Activated B cell treated with CpG ODN at 0.5 μM for 24 hours (primary cell): ENCODE measurements at regions not wholly inside any gene's neighbourhood (a gene's known extent, or its start where the extent isn't known, plus 50 kb on each side); places are given as distances from the start of the nearest gene placed in this dataset.

Experiments
- ATAC-seq: fragments of 200-7000 bp; cut with Tn5 transposase; one replicate; pipeline ENCODE4 v1.10.0; 2021; ENCODE audit warnings: low read depth, mild to moderate bottlenecking, moderate library complexity
- CTCF ChIA-PET: fragments of 350-600 bp; sonication (Branson Sonifier 250); formaldehyde crosslinking; loops from one replicate; lab custom pipeline; 2021; ENCODE audit warnings: antibody characterized with exemption; lab: Charles Lee
- POLR2A ChIA-PET: fragments of 350-600 bp; sonication (Branson Sonifier 250); formaldehyde crosslinking; loops from one replicate; lab custom pipeline; 2021; ENCODE audit warnings: antibody characterized with exemption; lab: Charles Lee
- DNase-seq: peaks from one replicate; pipeline ENCODE4 v3.0.0; 2022
- H3K27ac Mint-ChIP-seq: one replicate; pipeline ENCODE4 v1.8.0; 2020; ENCODE audit warnings: mixed read lengths
- H3K27me3 Mint-ChIP-seq: one replicate; pipeline ENCODE4 v1.8.0; 2021; ENCODE audit warnings: mixed read lengths
- H3K36me3 Mint-ChIP-seq: one replicate; pipeline ENCODE4 v1.8.0; 2021; ENCODE audit warnings: low read depth, mixed read lengths
- H3K4me1 Mint-ChIP-seq: one replicate; pipeline ENCODE4 v1.8.0; 2021; ENCODE audit warnings: mixed read lengths
- H3K4me3 Mint-ChIP-seq: one replicate; pipeline ENCODE4 v1.8.0; 2020; ENCODE audit warnings: mild to moderate bottlenecking, mixed read lengths
- H3K9me3 Mint-ChIP-seq: one replicate; pipeline ENCODE4 v1.8.0; 2020; ENCODE audit warnings: mixed read lengths
- intact Hi-C: fragments of 100-400 bp; cut with micrococcal nuclease; formaldehyde crosslinking; loops from one replicate; pipeline ENCODE4 v1.15.1; 2024
- TF ChIP-seq, protein P1 (sequence below): fragments of 200-600 bp; IDR thresholded peaks from one replicate; pipeline ENCODE4 v1.8.0; 2022; ENCODE audit warnings: antibody characterized with exemption, mild to moderate bottlenecking

DNA sequence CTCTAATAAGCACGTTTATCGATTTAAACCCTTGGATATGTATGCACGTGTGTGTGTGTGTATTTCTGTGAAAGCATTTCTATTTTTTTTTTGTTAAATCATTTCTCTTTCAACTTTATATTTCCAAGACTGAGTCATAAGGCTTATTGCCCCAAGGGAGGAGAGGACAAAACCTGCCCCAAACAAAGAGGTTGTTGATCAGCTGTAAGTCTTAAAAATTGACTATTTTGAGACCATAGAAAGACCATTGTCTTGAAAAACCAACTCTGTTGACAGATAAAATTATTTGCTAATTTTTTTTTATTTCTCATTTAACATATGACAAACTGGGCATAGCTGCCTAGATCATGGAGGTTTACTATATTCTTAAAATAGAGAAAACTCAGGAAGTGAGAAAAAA is 222.4 kb downstream of the FMR1NB start:
- Mint-ChIP-seq H3K36me3 (no peaks in the 10 kb centered on the region), H3K27ac (no peak overlapping the region)
- DNase-seq = no peak

DNA sequence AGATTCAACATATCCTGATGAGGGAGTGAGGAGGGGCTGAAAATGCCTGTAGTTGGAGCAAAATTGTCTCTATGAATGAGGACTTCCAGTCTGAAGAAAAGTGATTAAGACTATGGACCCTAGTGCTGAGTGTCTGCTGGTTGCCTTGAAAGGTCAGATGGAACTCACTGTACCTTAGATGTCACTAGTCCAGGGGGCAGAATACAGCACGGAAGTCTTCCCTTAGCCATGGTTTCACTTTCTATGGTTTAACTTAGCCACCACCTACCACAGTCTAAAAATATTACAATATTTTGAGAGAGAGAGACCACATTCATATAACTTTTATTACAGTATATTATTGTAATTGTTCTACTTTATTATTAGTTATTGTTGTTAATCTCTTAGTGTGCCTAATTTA is 223.1 kb downstream of the FMR1NB start:
- no peak overlapping the region for H3K4me3 Mint-ChIP-seq

More for the DNA sequence above, 222.4 kb downstream of the FMR1NB start:
- CTCF ChIA-PET = no interaction called here
- ATAC-seq = no peak
- Mint-ChIP-seq H3K9me3 (no peaks in the 10 kb centered on the region), H3K4me3 (no peak overlapping the region), H3K4me1 (peaks cover 12% of the 10 kb centered on the region), H3K27me3 (no peaks in the 10 kb centered on the region)
- POLR2A ChIA-PET = no interaction called here
- TF ChIP-seq, protein P1, sequence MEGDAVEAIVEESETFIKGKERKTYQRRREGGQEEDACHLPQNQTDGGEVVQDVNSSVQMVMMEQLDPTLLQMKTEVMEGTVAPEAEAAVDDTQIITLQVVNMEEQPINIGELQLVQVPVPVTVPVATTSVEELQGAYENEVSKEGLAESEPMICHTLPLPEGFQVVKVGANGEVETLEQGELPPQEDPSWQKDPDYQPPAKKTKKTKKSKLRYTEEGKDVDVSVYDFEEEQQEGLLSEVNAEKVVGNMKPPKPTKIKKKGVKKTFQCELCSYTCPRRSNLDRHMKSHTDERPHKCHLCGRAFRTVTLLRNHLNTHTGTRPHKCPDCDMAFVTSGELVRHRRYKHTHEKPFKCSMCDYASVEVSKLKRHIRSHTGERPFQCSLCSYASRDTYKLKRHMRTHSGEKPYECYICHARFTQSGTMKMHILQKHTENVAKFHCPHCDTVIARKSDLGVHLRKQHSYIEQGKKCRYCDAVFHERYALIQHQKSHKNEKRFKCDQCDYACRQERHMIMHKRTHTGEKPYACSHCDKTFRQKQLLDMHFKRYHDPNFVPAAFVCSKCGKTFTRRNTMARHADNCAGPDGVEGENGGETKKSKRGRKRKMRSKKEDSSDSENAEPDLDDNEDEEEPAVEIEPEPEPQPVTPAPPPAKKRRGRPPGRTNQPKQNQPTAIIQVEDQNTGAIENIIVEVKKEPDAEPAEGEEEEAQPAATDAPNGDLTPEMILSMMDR = no peak
- intact Hi-C loops = no loop called here

DNA sequence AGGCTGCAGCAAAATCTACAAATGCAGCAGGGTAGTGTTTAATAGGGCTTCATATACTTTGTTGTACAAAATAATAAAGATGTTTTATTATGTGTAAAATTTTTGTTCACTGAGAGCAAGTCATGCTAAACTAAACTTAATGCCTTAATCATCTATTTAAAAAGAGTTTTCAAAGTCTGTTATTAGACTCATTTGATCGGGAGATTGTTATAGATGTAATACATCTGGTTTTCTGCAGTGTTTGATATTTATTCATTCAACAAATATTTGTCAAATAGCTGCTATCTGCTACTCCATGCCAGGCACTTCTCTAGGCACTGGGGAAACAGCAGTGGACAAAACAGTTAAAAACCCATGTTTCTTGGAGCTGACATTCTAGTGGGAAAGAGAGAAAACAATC is 233.6 kb downstream of the FMR1NB start:
- Mint-ChIP-seq H3K27ac (no peak overlapping the region), H3K4me1 (no peaks in the 10 kb centered on the region), H3K4me3 (no peak overlapping the region), H3K9me3 (no peaks in the 10 kb centered on the region), H3K36me3 (no peaks in the 10 kb centered on the region), H3K27me3 (no peaks in the 10 kb centered on the region)
- ChIA-PET POLR2A (no interaction called here), CTCF (no interaction called here)
- DNase-seq = no peak
- intact Hi-C loops = no loop called here
- no peak for ATAC-seq
- TF ChIP-seq, protein P1 = no peak

More for the DNA sequence above, 223.1 kb downstream of the FMR1NB start:
- Mint-ChIP-seq H3K4me1 (peaks cover 12% of the 10 kb centered on the region), H3K27me3 (no peaks in the 10 kb centered on the region), H3K36me3 (no peaks in the 10 kb centered on the region), H3K27ac (no peak overlapping the region), H3K9me3 (no peaks in the 10 kb centered on the region)
- ChIA-PET POLR2A (no interaction called here), CTCF (no interaction called here)
- TF ChIP-seq, protein P1 = no peak
- no peak for ATAC-seq
- intact Hi-C loops = no loop called here
- DNase-seq = no peak

DNA sequence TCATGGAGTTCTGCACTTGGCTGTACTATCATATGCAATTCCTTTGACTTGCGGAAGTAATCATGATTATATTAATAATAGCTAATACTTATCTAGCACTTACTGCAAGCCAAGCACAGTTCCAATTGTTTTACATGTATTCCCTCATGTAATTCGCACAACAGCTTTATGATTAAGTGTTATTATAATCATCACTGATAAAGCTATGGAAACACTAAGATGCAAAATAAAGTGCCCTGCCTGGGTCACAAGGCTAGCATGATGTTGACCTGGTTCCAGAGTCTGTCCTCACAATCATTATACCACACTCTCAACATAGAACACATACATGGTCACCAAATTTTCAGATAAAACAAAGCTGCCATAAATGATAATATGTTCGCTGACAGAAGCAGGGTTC is 234.6 kb downstream of the FMR1NB start:
- ChIA-PET POLR2A (no interaction called here), CTCF (no interaction called here)
- DNase-seq = no peak

DNA sequence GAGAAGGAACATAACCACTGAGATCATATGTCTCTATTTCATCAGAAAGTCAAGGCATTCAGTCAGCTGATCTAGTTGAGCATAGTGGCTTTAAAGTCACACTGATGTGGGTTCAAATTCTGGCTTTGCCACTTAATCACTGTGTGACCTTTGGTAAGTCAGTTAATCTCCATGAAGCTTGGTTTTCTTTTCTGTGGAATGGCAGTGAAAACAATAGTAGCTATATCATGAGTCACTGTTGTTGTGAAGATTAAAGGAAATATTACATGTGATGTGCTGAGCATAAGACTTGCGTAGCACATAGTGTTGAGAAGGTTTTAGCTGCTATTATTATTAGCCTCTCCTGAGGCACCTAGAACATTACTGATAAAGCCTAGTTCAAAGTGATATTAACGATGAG is 242.2 kb downstream of the FMR1NB start:
- Mint-ChIP-seq H3K9me3 (no peaks in the 10 kb centered on the region), H3K27ac (no peak overlapping the region)
- CTCF ChIA-PET = no interaction called here

More for the DNA sequence above, 234.6 kb downstream of the FMR1NB start:
- Mint-ChIP-seq H3K4me3 (no peak overlapping the region), H3K4me1 (no peaks in the 10 kb centered on the region), H3K36me3 (no peaks in the 10 kb centered on the region), H3K27me3 (no peaks in the 10 kb centered on the region), H3K27ac (no peak overlapping the region), H3K9me3 (no peaks in the 10 kb centered on the region)
- ATAC-seq = no peak
- intact Hi-C loops = no loop called here
- TF ChIP-seq, protein P1 = no peak

More for the DNA sequence above, 242.2 kb downstream of the FMR1NB start:
- H3K36me3 Mint-ChIP-seq = no peaks in the 10 kb centered on the region
- POLR2A ChIA-PET = no interaction called here
- intact Hi-C loops = no loop called here
- DNase-seq (no peak), ATAC-seq (no peak)
- H3K4me1 Mint-ChIP-seq = no peaks in the 10 kb centered on the region
- no peak overlapping the region for H3K4me3 Mint-ChIP-seq
- no peaks in the 10 kb centered on the region for H3K27me3 Mint-ChIP-seq
- TF ChIP-seq, protein P1 = no peak
